ENCODE measurements at regions not wholly inside any gene's neighbourhood (a gene's known extent, or its start where the extent isn't known, plus 50 kb on each side); places are given as distances from the start of the nearest gene placed in this dataset.

DNA sequence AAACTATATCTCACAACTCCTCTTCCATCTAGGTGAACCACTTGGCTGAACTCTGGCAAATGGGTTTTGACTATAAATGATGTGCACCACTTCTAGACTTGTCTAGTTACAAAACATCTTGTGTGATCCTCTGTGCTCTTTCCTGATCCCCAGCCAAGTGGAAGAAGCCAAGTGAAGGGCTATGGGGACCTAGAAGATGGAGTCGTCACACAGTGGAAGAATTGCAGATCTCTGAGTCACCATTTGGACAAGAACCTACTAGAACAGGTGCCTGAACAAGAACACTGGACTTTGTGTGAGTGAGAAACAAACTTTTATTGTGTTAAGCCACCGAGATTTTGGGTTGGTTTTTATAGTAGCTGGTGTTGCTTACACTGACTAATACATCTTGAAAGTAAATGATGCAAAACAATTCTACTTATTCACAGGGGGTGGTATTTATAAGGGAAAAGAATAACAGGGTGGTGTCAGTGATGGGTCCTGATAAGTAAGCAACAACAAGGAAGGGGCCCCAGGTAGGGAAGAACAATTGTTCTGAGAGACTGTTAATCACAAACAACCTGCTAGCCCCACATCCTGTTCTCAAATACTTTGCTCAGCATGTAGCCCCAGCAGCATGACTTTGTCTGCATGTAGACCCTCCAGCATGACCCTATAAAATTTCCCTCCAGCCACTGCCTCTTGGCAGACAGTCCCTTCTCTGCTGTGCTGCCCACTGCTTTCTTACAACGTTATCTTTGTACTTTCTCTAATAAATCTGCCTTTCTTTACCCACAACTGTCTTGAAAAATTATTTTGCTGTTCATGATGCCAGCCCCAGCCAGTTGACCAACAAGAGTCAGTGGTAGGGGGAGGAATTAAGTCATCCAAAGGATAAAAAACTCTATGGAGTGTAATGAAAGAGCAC is 280.7 kb upstream of the PLET1 start:
- TF ChIP-seq, protein P1, sequence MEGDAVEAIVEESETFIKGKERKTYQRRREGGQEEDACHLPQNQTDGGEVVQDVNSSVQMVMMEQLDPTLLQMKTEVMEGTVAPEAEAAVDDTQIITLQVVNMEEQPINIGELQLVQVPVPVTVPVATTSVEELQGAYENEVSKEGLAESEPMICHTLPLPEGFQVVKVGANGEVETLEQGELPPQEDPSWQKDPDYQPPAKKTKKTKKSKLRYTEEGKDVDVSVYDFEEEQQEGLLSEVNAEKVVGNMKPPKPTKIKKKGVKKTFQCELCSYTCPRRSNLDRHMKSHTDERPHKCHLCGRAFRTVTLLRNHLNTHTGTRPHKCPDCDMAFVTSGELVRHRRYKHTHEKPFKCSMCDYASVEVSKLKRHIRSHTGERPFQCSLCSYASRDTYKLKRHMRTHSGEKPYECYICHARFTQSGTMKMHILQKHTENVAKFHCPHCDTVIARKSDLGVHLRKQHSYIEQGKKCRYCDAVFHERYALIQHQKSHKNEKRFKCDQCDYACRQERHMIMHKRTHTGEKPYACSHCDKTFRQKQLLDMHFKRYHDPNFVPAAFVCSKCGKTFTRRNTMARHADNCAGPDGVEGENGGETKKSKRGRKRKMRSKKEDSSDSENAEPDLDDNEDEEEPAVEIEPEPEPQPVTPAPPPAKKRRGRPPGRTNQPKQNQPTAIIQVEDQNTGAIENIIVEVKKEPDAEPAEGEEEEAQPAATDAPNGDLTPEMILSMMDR (IDR thresholded peaks at IDR 0.05; ENCODE audit: low read depth, low read length), result no peak
- no peak for TF ChIP-seq EZH2phosphoT487 (IDR thresholded peaks at IDR 0.05; ENCODE audit: low read depth)

Data from OCI-LY3 (cell line).